ENCODE measurements at regions not wholly inside any gene's neighbourhood (a gene's known extent, or its start where the extent isn't known, plus 50 kb on each side); places are given as distances from the start of the nearest gene placed in this dataset.
A peak's percentile ranks its signal among the peaks of the same experiment; 100 is the strongest.

GRCh38 chr2:176652300-176653182 is 383.3 kb downstream of the MTX2 start:
- peak; percentile 92 for DNase-seq

DNA sequence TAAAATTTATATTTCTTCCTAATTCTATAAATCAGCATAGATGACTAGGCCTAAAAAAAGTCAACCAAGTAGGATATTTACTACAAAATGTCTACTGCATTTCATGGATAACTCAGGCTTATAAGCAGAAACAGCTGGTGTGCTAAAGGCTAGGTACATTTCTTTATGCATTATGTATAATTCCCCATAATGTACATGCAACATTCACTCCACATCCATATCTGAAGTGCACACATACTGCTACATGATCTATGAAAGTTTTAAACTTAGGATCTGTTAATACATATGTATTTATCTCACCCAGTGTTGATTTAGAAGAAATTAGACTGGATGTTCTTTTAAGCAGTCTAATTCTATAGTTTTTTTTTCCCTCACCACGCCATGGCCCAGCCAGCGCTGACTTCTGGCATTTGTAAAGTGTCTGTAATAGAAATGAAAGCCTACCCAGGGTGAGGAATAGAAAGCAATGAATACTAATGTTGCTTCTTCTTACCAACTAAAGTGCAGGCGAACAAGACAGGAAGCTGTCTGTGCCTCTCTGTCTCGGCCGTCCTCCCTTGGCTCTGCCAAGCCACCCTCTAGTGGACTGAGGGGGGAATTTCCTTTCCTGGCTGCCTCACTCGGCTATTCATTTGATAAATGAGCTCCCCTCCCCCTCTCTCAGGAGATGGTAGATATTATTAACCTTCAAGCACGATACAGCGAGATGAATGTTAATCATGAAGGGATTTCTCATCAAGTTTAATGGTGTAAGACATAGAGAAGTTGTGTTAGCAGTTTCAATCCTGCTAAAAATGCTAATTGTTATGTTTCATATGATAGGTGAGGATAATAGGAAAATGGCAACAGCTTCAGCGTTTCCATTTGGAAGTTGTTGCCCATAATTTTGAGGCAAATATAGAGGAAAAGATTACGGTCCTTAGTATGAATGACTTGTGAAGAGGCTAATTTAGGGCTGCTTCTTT is 384.5 kb downstream of the MTX2 start:
- peak; percentile 90 for DNase-seq

GRCh38 chr2:176656038-176656775 is 387.0 kb downstream of the MTX2 start:
- no peak for DNase-seq

DNA sequence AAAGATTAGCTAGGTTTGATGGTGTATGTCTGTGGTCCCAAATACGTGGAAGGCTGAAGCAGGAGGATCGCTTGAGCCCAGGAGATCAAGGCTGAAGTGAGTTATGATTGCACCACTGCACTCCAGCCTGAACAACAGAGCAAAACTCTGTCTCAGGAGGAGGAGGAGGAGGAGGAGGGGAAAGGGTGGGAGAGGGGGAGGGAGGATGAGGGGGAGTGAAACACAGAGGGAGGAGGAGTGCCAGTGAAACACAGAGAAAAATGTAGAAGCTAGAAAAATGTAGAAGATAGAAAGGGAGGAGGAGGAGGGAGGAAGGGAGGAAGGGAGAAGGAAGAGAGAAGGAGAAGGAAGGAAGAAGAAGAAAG is 387.5 kb downstream of the MTX2 start:
- DNase-seq, result no peak

DNA sequence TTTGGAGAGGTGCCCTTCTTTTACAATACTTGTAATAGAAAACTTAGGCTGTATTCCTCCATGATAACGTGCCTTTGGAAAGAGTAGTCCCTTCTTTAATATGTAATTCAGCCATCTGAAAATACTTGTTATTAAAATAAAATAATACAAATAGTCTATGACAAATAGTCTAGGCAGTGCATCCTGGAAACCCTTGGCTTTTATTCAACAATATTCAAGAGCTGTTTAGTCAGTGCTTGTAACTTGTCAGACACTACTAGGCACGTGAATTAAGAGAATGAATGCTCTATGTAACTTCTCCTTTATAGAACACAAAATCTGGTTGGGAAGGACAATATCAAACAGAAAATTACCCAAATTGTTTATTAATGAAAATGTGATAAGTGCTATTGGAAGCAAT is 388.2 kb downstream of the MTX2 start:
- DNase-seq, result no peak

DNA sequence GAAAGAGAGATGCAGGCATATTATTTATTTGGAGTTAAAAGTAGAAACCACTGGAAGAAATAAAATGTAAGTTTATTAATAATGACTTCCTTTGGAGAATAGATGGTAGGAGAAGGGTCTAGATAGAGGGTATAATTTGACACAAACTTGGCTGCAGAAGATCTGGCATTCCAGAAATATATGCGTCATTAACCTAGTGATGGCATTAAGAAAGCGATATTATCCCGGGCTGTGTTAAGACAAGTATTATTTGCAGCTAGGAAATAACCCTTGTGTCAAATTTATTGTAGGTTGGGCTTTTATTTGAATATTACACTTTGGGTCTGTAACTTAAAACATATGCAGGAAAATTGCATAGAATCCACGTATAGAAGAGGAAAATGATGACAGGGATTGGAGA is 389.5 kb downstream of the MTX2 start:
- no peak for DNase-seq

GRCh38 chr2:176662753-176663152 is 393.5 kb downstream of the MTX2 start:
- DNase-seq, result no peak

- no peak for DNase-seq
Observed at GRCh38 chr2:176664478-176664877, 395.2 kb downstream of the MTX2 start.

- no peak for DNase-seq
Observed at GRCh38 chr2:176665086-176665485, 395.8 kb downstream of the MTX2 start.

DNA sequence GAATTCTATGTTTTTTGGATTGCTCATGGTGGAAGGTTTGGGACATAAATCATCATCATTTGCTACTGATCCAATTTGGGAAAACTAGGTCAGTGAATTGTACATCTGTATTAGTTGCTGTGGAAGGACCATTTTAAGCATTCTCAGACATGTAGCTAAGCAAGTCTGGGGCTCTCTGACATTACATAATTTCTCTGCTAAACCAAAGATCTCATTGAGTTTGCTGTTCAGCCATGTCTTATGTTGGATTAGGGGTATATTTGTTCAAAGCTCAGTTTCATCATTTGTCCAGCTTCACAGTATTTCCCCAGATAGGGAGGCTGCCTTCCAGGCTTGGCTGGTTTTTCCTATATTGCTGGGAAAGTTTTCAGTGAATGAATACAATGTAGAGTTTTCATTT is 399.7 kb downstream of the MTX2 start:
- DNase-seq, result no peak

- no peak for DNase-seq
Observed at GRCh38 chr2:176669398-176670174, 400.3 kb downstream of the MTX2 start.

GRCh38 chr2:176675271-176675949 is 406.2 kb downstream of the MTX2 start:
- no peak for DNase-seq

- no peak for DNase-seq
Observed at GRCh38 chr2:176677746-176678265, 408.6 kb downstream of the MTX2 start.

- DNase-seq, result no peak
Observed at GRCh38 chr2:176678571-176678970, 409.3 kb downstream of the MTX2 start.

DNA sequence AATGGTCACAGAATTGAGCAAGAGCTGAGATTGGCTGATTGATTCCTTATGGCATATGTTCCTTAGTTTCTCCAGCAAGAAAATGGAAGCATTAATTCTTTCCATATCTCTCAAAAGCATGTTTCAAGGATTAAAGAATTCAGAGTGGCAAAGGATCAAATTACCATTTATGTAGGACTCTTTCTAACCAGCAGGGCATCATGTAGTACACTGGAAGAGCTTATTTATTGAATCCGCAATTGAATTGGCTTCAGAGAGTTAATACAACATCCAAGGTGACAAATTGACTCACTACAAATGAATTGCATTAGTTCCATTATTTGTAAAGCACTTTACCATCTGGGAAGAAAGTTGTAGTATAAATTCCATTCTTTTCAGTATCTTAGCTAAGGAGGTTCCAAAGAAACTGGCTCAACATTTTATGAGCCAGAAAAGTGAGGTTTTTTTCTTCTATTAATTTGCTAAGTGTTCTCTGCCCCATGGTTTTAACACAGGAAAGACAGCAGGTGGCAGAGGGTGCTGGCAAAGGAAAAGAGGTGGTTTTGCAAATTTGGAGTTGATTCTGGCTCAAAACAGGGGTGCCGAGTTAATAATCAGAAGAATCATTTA is 409.9 kb downstream of the MTX2 start:
- no peak for DNase-seq

DNA sequence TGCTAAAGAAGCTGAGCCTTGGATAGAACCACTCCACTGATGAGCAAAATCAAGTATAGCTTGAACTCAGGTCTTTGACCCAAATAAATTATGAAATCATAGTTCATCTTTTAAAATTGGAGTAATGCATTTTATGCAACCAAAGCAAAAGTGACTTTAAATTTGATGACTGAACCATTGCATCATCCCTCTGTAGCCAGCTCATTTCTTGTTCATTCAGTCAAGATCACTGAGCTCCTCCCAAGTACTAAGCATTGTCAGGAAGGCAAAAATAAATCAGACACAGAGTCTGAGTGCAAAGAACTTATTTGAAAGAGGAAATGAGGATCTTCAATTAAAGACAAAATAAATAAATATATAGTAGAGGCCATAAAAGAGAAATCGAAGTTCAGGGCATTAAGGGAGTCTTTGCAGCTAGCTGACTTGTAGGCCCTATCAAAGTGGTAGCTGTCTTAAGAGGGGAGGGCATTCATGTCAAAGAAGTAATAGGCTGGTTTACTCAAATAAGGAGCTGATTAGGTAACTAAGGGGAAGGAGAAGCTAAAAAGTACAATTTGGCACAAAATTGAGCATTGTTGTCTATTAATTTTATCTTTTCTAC is 411.8 kb downstream of the MTX2 start:
- DNase-seq, result no peak

DNA sequence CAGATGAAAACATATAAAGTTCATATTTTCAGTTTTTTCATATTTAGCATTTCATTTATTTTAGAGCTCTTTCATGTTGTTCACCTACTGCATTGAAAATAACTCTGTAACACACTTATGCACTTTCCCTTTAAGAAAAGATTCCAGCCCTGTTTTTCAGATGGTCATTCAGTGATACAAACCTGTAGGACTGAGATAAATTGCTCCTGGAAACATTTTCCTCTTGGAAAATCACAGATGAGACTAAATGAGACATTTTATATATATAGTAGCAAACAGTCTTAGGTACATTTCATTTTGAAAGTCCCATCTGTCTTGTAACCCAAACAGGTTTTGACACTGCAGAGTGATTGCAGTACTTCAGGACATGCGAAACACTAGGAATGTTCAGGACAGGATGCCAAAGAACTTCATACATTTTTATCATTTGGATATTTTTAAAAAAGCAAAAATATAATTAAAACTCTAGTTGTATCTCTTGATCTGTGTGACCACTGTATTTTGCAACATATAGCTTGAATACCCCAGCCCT is 412.4 kb downstream of the MTX2 start:
- no peak for DNase-seq

DNA sequence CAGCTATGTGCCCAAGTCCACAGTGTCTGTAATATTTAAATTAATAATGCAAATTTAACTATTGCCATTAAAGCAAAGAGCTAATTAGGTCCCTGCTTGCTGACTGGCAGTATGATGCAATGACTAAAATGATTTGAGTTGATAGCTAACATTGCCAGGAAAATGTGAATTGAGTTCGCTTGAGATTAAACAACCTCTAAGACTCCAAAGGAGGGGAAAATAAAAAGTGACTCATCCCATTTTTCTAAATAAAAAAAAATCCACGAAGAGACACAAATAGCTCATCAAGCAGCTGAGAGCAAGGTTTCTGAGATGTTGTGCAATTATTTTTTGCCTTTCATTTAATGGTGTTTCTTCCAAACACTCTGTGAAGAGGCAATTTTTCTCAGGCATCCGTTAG is 413.0 kb downstream of the MTX2 start:
- no peak for DNase-seq

DNA sequence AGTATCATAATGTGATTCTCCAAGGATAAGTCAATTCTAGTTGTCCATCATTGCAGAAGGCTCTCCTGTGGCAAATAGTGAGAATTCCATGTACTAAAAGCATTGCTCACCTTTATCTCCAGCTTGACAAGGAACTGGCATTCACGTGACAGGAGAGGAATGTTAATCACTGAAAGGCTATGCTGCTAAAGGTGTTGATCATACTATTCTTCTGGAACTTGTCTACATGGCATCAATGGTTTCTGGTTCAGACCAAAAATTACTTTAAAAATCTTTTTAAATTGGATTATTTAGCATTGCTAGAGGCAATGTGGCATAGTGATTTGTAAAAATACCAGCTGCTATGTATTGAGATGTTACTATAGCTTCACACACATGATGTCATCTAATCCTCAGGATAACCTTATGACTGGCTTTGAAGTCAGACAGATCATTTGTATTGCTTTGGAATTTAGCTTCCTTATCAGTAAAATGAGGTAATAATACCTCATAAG is 414.4 kb downstream of the MTX2 start:
- DNase-seq, result no peak

DNA sequence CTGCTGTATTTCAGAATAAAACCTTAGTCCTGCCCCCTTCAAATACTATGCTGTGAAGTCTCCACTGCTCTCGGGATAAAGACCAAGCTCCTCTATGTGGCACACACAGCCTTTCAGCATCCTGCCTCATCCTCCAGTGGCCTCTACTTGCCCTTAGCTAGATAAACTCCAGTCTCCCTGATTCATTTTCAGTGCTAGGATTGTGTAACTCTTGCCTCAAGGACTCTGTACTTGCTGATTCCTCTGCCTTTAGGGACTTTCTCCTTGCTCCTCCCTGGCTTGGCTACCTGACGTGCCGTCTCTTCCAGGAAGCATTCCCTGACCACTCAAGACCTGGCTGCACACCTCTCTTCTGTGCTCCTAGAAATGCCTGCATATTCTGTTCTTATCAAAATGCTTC is 416.7 kb downstream of the MTX2 start:
- no peak for DNase-seq

Data from DMS153 (cell line).